ENCODE measurements at regions not wholly inside any gene's neighbourhood (a gene's known extent, or its start where the extent isn't known, plus 50 kb on each side); places are given as distances from the start of the nearest gene placed in this dataset.

DNA sequence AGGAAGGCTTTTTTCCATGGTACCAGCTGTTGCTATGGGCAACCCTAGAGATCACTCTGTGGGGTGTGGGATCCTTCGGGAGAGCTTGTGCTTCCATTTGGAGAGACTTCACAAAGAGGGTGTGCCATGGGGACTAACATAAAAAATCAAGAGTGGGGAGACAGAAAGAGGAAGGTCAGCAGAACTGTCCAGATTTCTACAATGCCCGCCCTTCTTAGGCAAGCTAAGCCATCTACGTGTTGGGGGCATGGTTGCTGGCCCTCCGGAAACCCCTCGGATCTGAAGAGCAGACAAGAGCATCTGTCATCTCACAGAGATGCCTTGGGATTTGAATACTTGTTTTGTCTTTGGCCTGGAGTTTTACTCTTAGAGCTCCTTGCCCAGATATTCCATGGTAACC is 83.9 kb upstream of the ZNF648 start:
- no peaks in the 10 kb centered on the region for H3K9me3 ChIP-seq
- peak overlapping the region; percentile 94 to 98 for H3K27ac ChIP-seq
- DNase-seq (ENCODE audit: low spot score in 2 of 2) = no peak
- peaks cover 13 to 15% of the 10 kb centered on the region in 2 donors for H3K4me1 ChIP-seq
- intact Hi-C loops (cut with DNase I; ENCODE audit: low total_unique reads) = loop anchor here (10.0 kb wide), 1 partner anchor 919 kb away; no protein-coding TSS in a partner anchor
- TF ChIP-seq POLR2AphosphoS5 (IDR thresholded peaks at IDR 0.05) (no peak), POLR2A (IDR thresholded peaks at IDR 0.05) (no peak), CTCF (IDR thresholded peaks at IDR 0.05) (no peak)
- no peaks in the 10 kb centered on the region for H3K27me3 ChIP-seq
- no peaks in the 10 kb centered on the region for H3K36me3 ChIP-seq
- no peak overlapping the region for H3K4me3 ChIP-seq

GRCh38 chr1:182144646-182145030 is 83.1 kb upstream of the ZNF648 start:
- Histone ChIP-seq H3K9me3 (no peaks in the 10 kb centered on the region), H3K4me3 (no peak overlapping the region)

GRCh38 chr1:182143825-182144645 is 82.5 kb upstream of the ZNF648 start:
- no peaks in the 10 kb centered on the region for H3K36me3 ChIP-seq
- no peaks in the 10 kb centered on the region for H3K27me3 ChIP-seq
- peak; percentile 58 to 80 for DNase-seq (ENCODE audit: low spot score in 2 of 2)
- peak; percentile 64 to 96 (median 96) for TF ChIP-seq POLR2AphosphoS5 (IDR thresholded peaks at IDR 0.05)
- peak; percentile 16 for TF ChIP-seq POLR2A (IDR thresholded peaks at IDR 0.05)
- no peak for TF ChIP-seq CTCF (IDR thresholded peaks at IDR 0.05)
- H3K4me1 ChIP-seq = peaks cover 13 to 15% of the 10 kb centered on the region in 2 donors
- H3K27ac ChIP-seq = peak overlapping the region; percentile 94 to 98
- H3K4me3 ChIP-seq = peak overlapping the region in 1 of 3 donors; percentile 41
- intact Hi-C loops (cut with DNase I; ENCODE audit: low total_unique reads) = loop anchor here (2.0 to 10.0 kb wide), 3 partner anchors 61 to 921 kb away; partner anchors contain the start of gene GLUL
- H3K9me3 ChIP-seq = no peaks in the 10 kb centered on the region

More at GRCh38 chr1:182144646-182145030, 83.1 kb upstream of the ZNF648 start:
- Histone ChIP-seq H3K27me3 (no peaks in the 10 kb centered on the region), H3K36me3 (no peaks in the 10 kb centered on the region), H3K4me1 (peaks cover 13 to 15% of the 10 kb centered on the region in 2 donors), H3K27ac (peak overlapping the region; percentile 94 to 98)
- TF ChIP-seq CTCF (IDR thresholded peaks at IDR 0.05) (no peak), POLR2A (IDR thresholded peaks at IDR 0.05) (no peak), POLR2AphosphoS5 (IDR thresholded peaks at IDR 0.05) (no peak)
- DNase-seq (ENCODE audit: low spot score in 2 of 2) = no peak
- intact Hi-C loops (cut with DNase I; ENCODE audit: low total_unique reads) = loop anchor here (5.0 to 10.0 kb wide), 2 partner anchors 248 to 920 kb away; partner anchors contain the start of gene GLUL

DNA sequence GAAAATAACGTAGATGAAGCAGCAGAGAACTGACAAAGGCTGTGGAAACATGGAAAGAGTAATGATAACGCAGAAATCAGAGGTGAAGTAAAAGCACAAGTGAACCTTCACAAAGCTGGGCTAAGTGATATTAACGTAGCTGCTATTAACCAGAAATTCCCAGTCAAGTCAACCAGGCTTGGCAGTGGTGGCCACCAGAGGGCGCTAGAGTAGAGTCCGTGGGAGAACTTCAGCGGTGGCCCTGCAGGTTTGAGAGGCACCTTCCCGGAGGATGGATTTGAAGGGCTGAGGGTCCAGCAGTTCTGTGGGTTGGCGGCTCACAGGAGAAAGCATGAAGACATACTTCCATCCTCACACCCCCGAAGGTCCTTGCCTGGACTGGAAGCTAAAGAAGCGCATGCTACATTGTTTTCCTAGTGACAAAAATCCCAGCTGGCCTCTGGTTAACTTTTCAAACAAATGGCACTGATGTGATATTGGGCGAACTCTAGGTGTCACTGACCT is 81.7 kb upstream of the ZNF648 start:
- Histone ChIP-seq H3K4me3 (no peak overlapping the region), H3K27me3 (no peaks in the 10 kb centered on the region), H3K36me3 (no peaks in the 10 kb centered on the region), H3K4me1 (peaks cover 13 to 15% of the 10 kb centered on the region in 2 donors), H3K9me3 (no peaks in the 10 kb centered on the region), H3K27ac (peak overlapping the region; percentile 94 to 98)
- intact Hi-C loops (cut with DNase I; ENCODE audit: low total_unique reads) = loop anchor here (2.0 to 10.0 kb wide), 3 partner anchors 62 to 922 kb away; partner anchors contain the start of gene GLUL
- peak; percentile 89 to 97 for DNase-seq (ENCODE audit: low spot score in 2 of 2)
- TF ChIP-seq CTCF (IDR thresholded peaks at IDR 0.05) = peak; percentile 95 to 98 (median 96)
- no peak for TF ChIP-seq POLR2A (IDR thresholded peaks at IDR 0.05)
- TF ChIP-seq POLR2AphosphoS5 (IDR thresholded peaks at IDR 0.05) = peak; percentile 69 to 79 (median 74)

DNA sequence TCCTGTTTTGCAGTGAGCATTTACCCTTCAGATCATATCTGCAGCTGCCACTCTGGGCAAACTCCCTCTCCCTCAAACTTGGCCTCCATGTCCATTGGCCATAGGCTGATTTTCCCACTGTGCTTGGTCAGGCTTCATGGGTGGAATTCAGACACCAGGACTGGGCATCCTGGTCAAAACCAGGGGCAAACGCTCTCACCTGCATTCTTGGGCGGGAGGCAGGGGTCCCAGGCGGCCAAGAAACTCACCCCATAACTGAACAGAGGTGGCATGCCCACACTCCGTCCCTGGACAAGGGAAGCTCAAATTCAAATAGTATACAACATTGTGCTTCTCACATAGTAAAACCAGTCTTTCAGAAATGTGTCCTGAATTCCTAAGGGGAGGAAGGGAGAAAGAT is 81.1 kb upstream of the ZNF648 start:
- Histone ChIP-seq H3K9me3 (no peaks in the 10 kb centered on the region), H3K4me1 (peaks cover 13 to 15% of the 10 kb centered on the region in 2 donors), H3K36me3 (no peaks in the 10 kb centered on the region), H3K4me3 (no peak overlapping the region), H3K27me3 (no peaks in the 10 kb centered on the region), H3K27ac (peak overlapping the region; percentile 48 to 94)
- TF ChIP-seq POLR2A (IDR thresholded peaks at IDR 0.05) = no peak
- TF ChIP-seq CTCF (IDR thresholded peaks at IDR 0.05) = no peak
- TF ChIP-seq POLR2AphosphoS5 (IDR thresholded peaks at IDR 0.05) = no peak
- DNase-seq (ENCODE audit: low spot score in 2 of 2) = no peak
- intact Hi-C loops (cut with DNase I; ENCODE audit: low total_unique reads) = loop anchor here (2.0 to 10.0 kb wide), 3 partner anchors 62 to 922 kb away; partner anchors contain the start of gene GLUL
